ENCODE measurements at regions not wholly inside any gene's neighbourhood (a gene's known extent, or its start where the extent isn't known, plus 50 kb on each side); places are given as distances from the start of the nearest gene placed in this dataset.
"Not testable (repeated sequence)": the region's sequence is repeated elsewhere in the genome, so short reads cannot be mapped to it uniquely, and the experiment has no call there.

- DNase-seq (ENCODE audit: low read depth), result not testable (repeated sequence)
Observed at GRCh38 chr9:97103613-97104383, 64.9 kb upstream of the CTSV start.

- not testable (repeated sequence) for DNase-seq (ENCODE audit: low read depth)
Observed at GRCh38 chr9:97099540-97099939, 60.6 kb upstream of the CTSV start.

GRCh38 chr9:97096793-97097192, 57.9 kb upstream of the CTSV start:
- DNase-seq (ENCODE audit: low read depth), result no peak

- DNase-seq (ENCODE audit: low read depth), result not testable (repeated sequence)
Observed at GRCh38 chr9:97089361-97089760, 50.4 kb upstream of the CTSV start.
